H9 (cell line): ENCODE measurements at regions not wholly inside any gene's neighbourhood (a gene's known extent, or its start where the extent isn't known, plus 50 kb on each side); places are given as distances from the start of the nearest gene placed in this dataset.

Experiments used
- DNase-seq: peaks from one replicate; pipeline ENCODE4 v3.0.0-alpha.2; 2017
- H2AFZ ChIP-seq: one replicate; pipeline ENCODE4 v1.6.1; 2013; ENCODE audit warnings: mild to moderate bottlenecking, low read length, control low read depth, moderate library complexity
- H2AK5ac ChIP-seq: 2 replicates; pipeline ENCODE4 v1.6.1; 2013; ENCODE audit warnings: low read length, control low read depth, mixed read lengths; ENCODE audit not compliant: insufficient read length
- H2BK120ac ChIP-seq: one replicate; pipeline ENCODE4 v1.6.1; 2013; ENCODE audit warnings: low read depth, mild to moderate bottlenecking, low read length, control low read depth, inconsistent platforms; ENCODE audit not compliant: poor library complexity, severe bottlenecking
- H2BK12ac ChIP-seq: 2 replicates; pipeline ENCODE4 v1.6.1; 2013; ENCODE audit warnings: low read length, control low read depth, mixed read lengths, low read depth; ENCODE audit not compliant: insufficient read length
- H2BK15ac ChIP-seq: 2 replicates; pipeline ENCODE4 v1.6.1; 2013; ENCODE audit warnings: low read depth, low read length, control low read depth
- H2BK20ac ChIP-seq: one replicate; pipeline ENCODE4 v1.6.1; 2013; ENCODE audit warnings: low read depth, mild to moderate bottlenecking, low read length, control low read depth, inconsistent platforms; ENCODE audit not compliant: poor library complexity, severe bottlenecking
- H2BK5ac ChIP-seq: 2 replicates; pipeline ENCODE4 v1.6.1; 2013; ENCODE audit warnings: low read length, control low read depth, mixed read lengths; ENCODE audit not compliant: insufficient read length
- H3K14ac ChIP-seq: 2 replicates; pipeline ENCODE4 v1.6.1; 2013; ENCODE audit warnings: low read length, control low read depth; ENCODE audit not compliant: insufficient read depth
- H3K18ac ChIP-seq: 2 replicates; pipeline ENCODE4 v1.6.1; 2013; ENCODE audit warnings: low read depth, mild to moderate bottlenecking, mixed read lengths, low read length, control low read depth; ENCODE audit not compliant: insufficient read length
- H3K23ac ChIP-seq: 2 replicates; pipeline ENCODE4 v1.6.1; 2013; ENCODE audit warnings: low read length, control low read depth, mixed read lengths, low read depth; ENCODE audit not compliant: insufficient read length
- H3K23me2 ChIP-seq: 2 replicates; pipeline ENCODE4 v1.6.1; 2013; ENCODE audit warnings: low read depth, mild to moderate bottlenecking, mixed read lengths, low read length, control low read depth; ENCODE audit not compliant: insufficient read length, poor library complexity, severe bottlenecking
- H3K27ac ChIP-seq: 2 replicates; pipeline ENCODE4 v1.5.1; 2013; ENCODE audit warnings: low read length, control low read depth, mixed read lengths, low read depth; ENCODE audit not compliant: insufficient read length
- H3K27me3 ChIP-seq: 2 replicates; pipeline ENCODE4 v1.6.1; 2013; ENCODE audit warnings: low read length, control low read depth, inconsistent platforms; ENCODE audit not compliant: insufficient read depth
- H3K4ac ChIP-seq: 2 replicates; pipeline ENCODE4 v1.6.1; 2013; ENCODE audit warnings: low read depth, mild to moderate bottlenecking, control low read depth, inconsistent platforms, low read length, moderate library complexity
- H3K4me1 ChIP-seq: 2 replicates; pipeline ENCODE4 v1.6.1; 2013; ENCODE audit warnings: low read length, control low read depth, inconsistent platforms; ENCODE audit not compliant: insufficient read depth
- H3K4me2 ChIP-seq: 2 replicates; pipeline ENCODE4 v1.6.1; 2013; ENCODE audit warnings: low read length, control low read depth, mixed read lengths; ENCODE audit not compliant: insufficient read length, insufficient read depth
- H3K56ac ChIP-seq: 2 replicates; pipeline ENCODE4 v1.6.1; 2013; ENCODE audit warnings: low read depth, mild to moderate bottlenecking, mixed read lengths, low read length, control low read depth; ENCODE audit not compliant: insufficient read length
- H3K79me1 ChIP-seq: 2 replicates; pipeline ENCODE4 v1.6.1; 2013; ENCODE audit warnings: low read depth, mild to moderate bottlenecking, moderate library complexity, low read length, control low read depth, inconsistent platforms; ENCODE audit not compliant: insufficient read depth, poor library complexity, severe bottlenecking
- H3K79me2 ChIP-seq: 2 replicates; pipeline ENCODE4 v1.6.1; 2013; ENCODE audit warnings: low read length, control low read depth, inconsistent platforms; ENCODE audit not compliant: insufficient read depth
- H3K9ac ChIP-seq: 2 replicates; pipeline ENCODE4 v1.6.1; 2013; ENCODE audit warnings: low read length, control low read depth, mixed read lengths; ENCODE audit not compliant: insufficient read length; ENCODE audit errors: extremely low read depth
- H3K9me3 ChIP-seq: one replicate; pipeline ENCODE4 v1.6.1; 2013; ENCODE audit warnings: low read depth, low read length, inconsistent platforms; ENCODE audit not compliant: control insufficient read depth
- H3T11ph ChIP-seq: one replicate; pipeline ENCODE4 v1.6.1; 2013; ENCODE audit warnings: mild to moderate bottlenecking, low read length, control low read depth, inconsistent platforms
- H4K20me1 ChIP-seq: one replicate; pipeline ENCODE4 v1.6.1; 2013; ENCODE audit not compliant: control insufficient read depth, insufficient read length, insufficient read depth
- H4K5ac ChIP-seq: 2 replicates; pipeline ENCODE4 v1.6.1; 2013; ENCODE audit warnings: low read depth, mild to moderate bottlenecking, mixed read lengths, low read length, control low read depth; ENCODE audit not compliant: insufficient read length
- H4K8ac ChIP-seq: replicated peaks from 2 replicates; pipeline ENCODE4 v1.6.1; 2013; ENCODE audit warnings: low read length, control low read depth, mixed read lengths, low read depth; ENCODE audit not compliant: insufficient read length
- H4K91ac ChIP-seq: 2 replicates; pipeline ENCODE4 v1.6.1; 2013; ENCODE audit warnings: low read depth, mild to moderate bottlenecking, moderate library complexity, mixed read lengths, low read length, control low read depth; ENCODE audit not compliant: insufficient read length
- H3K27ac Mint-ChIP-seq, 3 experiments: 2 replicates in 2 of 3; 3 replicates in 1 of 3; pipeline ENCODE4 v1.8.0; 2020 to 2021; ENCODE audit warnings: mixed read lengths in 3 of 3, mild to moderate bottlenecking in 1 of 3, moderate library complexity in 1 of 3
- H3K27me3 Mint-ChIP-seq: 2 replicates; pipeline ENCODE4 v1.8.0; 2021; ENCODE audit warnings: low read depth, mild to moderate bottlenecking, moderate library complexity, mixed read lengths
- H3K36me3 Mint-ChIP-seq, 3 experiments: 2 replicates in 2 of 3; 3 replicates in 1 of 3; pipeline ENCODE4 v1.8.0; 2020 to 2021; ENCODE audit warnings: low read depth in 3 of 3, mixed read lengths in 3 of 3; ENCODE audit not compliant: insufficient read depth in 1 of 3
- H3K4me1 Mint-ChIP-seq, 2 experiments: 2 replicates each; pipeline ENCODE4 v1.8.0; 2020; ENCODE audit warnings: mixed read lengths in 2 of 2
- H3K4me3 Mint-ChIP-seq, 2 experiments: 2 replicates in 1 of 2; 3 replicates in 1 of 2; pipeline ENCODE4 v1.8.0; 2020 to 2021; ENCODE audit warnings: mild to moderate bottlenecking in 2 of 2, mixed read lengths in 2 of 2, moderate library complexity in 1 of 2
- H3K9me3 Mint-ChIP-seq, 2 experiments: 2 replicates in 1 of 2; 3 replicates in 1 of 2; pipeline ENCODE4 v1.8.0; 2020; ENCODE audit warnings: mild to moderate bottlenecking in 2 of 2, mixed read lengths in 2 of 2, moderate library complexity in 1 of 2
- WGBS: extraction: QIAGEN DNeasy Blood & Tissue Kit; methylation state at CpG from one replicate; pipeline ENCODE4 v1.1.7; 2013; ENCODE audit warnings: missing lambda C conversion rate, low lambda C conversion rate, mixed read lengths; ENCODE audit not compliant: insufficient read length; ENCODE audit errors: extremely low coverage; 5-methylcytosine and 5-hydroxymethylcytosine counted together
- TF ChIP-seq, protein P1 (sequence below): fragments of 200-600 bp; sonication (generic); conservative IDR thresholded peaks from 3 replicates; pipeline ENCODE4 v1.8.0; 2021; ENCODE audit warnings: antibody characterized with exemption, mild to moderate bottlenecking

DNA sequence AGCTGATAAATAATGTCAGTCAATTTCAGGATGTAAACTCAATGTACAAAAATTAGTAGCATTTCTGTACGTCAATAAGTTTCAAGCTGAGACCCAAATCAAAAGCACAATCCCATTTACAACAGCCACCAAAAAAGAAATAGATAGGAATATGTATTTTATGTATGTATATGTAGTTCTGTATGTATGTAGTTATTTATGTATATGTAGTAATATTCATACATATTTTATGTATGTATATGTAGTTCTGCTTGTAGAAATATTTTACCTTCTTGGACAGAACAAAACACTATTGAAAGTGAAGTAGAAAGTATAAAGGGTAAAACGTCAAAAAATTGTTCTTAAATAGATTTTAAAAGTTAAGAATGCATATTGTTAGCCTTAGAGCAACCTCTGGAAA lies 591.0 kb upstream of the SETBP1 start:
- Histone ChIP-seq H3K27me3 (no peaks in the 10 kb centered on the region), H3T11ph (no peak overlapping the region), H2BK5ac (no peak overlapping the region), H3K9ac (no peak overlapping the region), H2BK20ac (no peak overlapping the region), H3K27ac (no peak overlapping the region), H3K4ac (no peak overlapping the region), H3K4me1 (peaks cover 5% of the 10 kb centered on the region; the same call in 1 of the 2 replicates), H2BK12ac (no peak overlapping the region), H4K5ac (no peak overlapping the region), H2BK120ac (no peak overlapping the region), H3K23ac (no peak overlapping the region), H2AK5ac (no peak overlapping the region), H3K79me2 (no peaks in the 10 kb centered on the region), H3K14ac (no peak overlapping the region), H4K91ac (no peak overlapping the region), H4K8ac (no peak overlapping the region), H3K79me1 (no peaks in the 10 kb centered on the region), H3K9me3 (no peaks in the 10 kb centered on the region), H3K23me2 (no peaks in the 10 kb centered on the region), H3K4me2 (no peak overlapping the region), H4K20me1 (no peaks in the 10 kb centered on the region), H3K18ac (no peak overlapping the region), H2AFZ (no peak overlapping the region), H2BK15ac (no peak overlapping the region), H3K56ac (no peak overlapping the region)
- H3K27me3 Mint-ChIP-seq, result no peaks in the 10 kb centered on the region
- no peaks in the 10 kb centered on the region; a peak in 1 of 5 replicates for H3K9me3 Mint-ChIP-seq
- DNase-seq, result no peak
- WGBS, result no CpG with 5 or more reads among the region's 2 CpGs
- H3K27ac Mint-ChIP-seq, result no peak overlapping the region
- peaks cover 11 to 33% of the 10 kb centered on the region in 2 experiments for H3K4me1 Mint-ChIP-seq
- no peaks in the 10 kb centered on the region; a peak in 2 of 7 replicates for H3K36me3 Mint-ChIP-seq
- H3K4me3 Mint-ChIP-seq, result no peak overlapping the region
- TF ChIP-seq, protein P1, sequence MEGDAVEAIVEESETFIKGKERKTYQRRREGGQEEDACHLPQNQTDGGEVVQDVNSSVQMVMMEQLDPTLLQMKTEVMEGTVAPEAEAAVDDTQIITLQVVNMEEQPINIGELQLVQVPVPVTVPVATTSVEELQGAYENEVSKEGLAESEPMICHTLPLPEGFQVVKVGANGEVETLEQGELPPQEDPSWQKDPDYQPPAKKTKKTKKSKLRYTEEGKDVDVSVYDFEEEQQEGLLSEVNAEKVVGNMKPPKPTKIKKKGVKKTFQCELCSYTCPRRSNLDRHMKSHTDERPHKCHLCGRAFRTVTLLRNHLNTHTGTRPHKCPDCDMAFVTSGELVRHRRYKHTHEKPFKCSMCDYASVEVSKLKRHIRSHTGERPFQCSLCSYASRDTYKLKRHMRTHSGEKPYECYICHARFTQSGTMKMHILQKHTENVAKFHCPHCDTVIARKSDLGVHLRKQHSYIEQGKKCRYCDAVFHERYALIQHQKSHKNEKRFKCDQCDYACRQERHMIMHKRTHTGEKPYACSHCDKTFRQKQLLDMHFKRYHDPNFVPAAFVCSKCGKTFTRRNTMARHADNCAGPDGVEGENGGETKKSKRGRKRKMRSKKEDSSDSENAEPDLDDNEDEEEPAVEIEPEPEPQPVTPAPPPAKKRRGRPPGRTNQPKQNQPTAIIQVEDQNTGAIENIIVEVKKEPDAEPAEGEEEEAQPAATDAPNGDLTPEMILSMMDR, result no peak
